ENCODE measurements at regions not wholly inside any gene's neighbourhood (a gene's known extent, or its start where the extent isn't known, plus 50 kb on each side); places are given as distances from the start of the nearest gene placed in this dataset.

DNA sequence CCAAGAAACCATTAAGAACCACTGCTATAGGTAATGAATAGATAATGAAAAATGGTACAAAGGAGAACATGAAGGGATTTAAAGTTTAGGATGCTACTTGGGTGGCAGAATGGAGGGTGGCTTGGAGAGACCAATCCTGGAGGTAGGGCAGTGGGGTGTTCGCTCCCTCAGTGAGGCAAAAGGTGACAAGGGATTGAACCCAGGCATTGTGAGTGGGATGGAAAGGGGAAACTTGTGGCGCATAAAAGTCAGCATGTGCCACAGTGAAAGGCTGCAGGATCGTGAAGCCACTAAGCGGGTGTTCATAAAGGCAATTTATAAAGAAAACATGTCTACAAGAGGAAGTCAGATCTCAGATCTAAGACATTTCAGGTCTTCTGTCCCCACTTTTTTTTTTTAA lies 76.7 kb upstream of the SLC38A2 start:
- Histone ChIP-seq H2AFZ (ENCODE audit: low read depth, low read length, poor library complexity, severe bottlenecking) (no peak overlapping the region), H3K36me3 (ENCODE audit: control insufficient read depth in 1 of 2, insufficient read depth in 2 of 2, low read length in 2 of 2) (no peaks in the 10 kb centered on the region), H3K9ac (ENCODE audit: low read length) (peak overlapping the region; percentile 58; the same call in 1 of the 2 replicates), H3K4me3 (replicated peaks in 1 of 2; ENCODE audit: low read depth in 1 of 2, low read length in 2 of 2) (no peak overlapping the region), H3K27ac (ENCODE audit: low read depth, low read length) (peak overlapping the region; percentile 96), H3K9me3 (ENCODE audit: control insufficient read depth in 1 of 2, insufficient read depth in 1 of 2, low read depth in 1 of 2, low read length in 2 of 2) (no peaks in the 10 kb centered on the region), H3K4me2 (ENCODE audit: low read length) (peak overlapping the region; percentile 68; the same call in 1 of the 2 replicates), H3K4me1 (ENCODE audit: control insufficient read depth in 1 of 2, insufficient read depth in 2 of 2, low read length in 2 of 2) (peaks cover 91 to 94% of the 10 kb centered on the region in 2 experiments), H3K9me2 (ENCODE audit: insufficient read depth) (no peaks in the 10 kb centered on the region), H4K20me1 (ENCODE audit: insufficient read depth) (no peaks in the 10 kb centered on the region), H3K79me2 (ENCODE audit: insufficient read depth, low read length) (peaks cover 7% of the 10 kb centered on the region), H3K27me3 (ENCODE audit: insufficient read depth, low read length) (no peaks in the 10 kb centered on the region)
- no TSS peak for BruUV-seq (replicated peaks)
- CTCF ChIA-PET: no interaction called here
- DNase-seq (ENCODE audit: low read depth, low spot score) (no peak), ATAC-seq (no peak)
- RAD21 ChIA-PET (ENCODE audit: low non-redundant PET in 1 of 2, low total read pairs in 2 of 2, uncharacterized antibody in 2 of 2, unreplicated experiment in 2 of 2): no interaction called here
- intact Hi-C loops (cut with micrococcal nuclease): no loop called here
- TF ChIP-seq FOSL1 (IDR thresholded peaks at IDR 0.05; ENCODE audit: low read depth) (no peak), SRF (IDR thresholded peaks at IDR 0.05; ENCODE audit: low read depth) (no peak), YY1 (IDR thresholded peaks at IDR 0.05; ENCODE audit: extremely low read depth, insufficient replicate concordance, low read depth, low read length) (no peak), RAD21 (IDR thresholded peaks at IDR 0.05; ENCODE audit: low read depth) (no peak), CEBPB (IDR thresholded peaks at IDR 0.05; ENCODE audit: low read depth) (no peak), TCF7L2 (IDR thresholded peaks at IDR 0.05; ENCODE audit: borderline replicate concordance, extremely low read depth, insufficient read depth, insufficient read length) (no peak), POLR2A (IDR thresholded peaks at IDR 0.05; ENCODE audit: borderline replicate concordance, extremely low read depth, insufficient read depth, insufficient read length) (no peak), EZH2phosphoT487 (IDR thresholded peaks at IDR 0.05; ENCODE audit: borderline replicate concordance) (no peak)
- TF ChIP-seq, protein P1, sequence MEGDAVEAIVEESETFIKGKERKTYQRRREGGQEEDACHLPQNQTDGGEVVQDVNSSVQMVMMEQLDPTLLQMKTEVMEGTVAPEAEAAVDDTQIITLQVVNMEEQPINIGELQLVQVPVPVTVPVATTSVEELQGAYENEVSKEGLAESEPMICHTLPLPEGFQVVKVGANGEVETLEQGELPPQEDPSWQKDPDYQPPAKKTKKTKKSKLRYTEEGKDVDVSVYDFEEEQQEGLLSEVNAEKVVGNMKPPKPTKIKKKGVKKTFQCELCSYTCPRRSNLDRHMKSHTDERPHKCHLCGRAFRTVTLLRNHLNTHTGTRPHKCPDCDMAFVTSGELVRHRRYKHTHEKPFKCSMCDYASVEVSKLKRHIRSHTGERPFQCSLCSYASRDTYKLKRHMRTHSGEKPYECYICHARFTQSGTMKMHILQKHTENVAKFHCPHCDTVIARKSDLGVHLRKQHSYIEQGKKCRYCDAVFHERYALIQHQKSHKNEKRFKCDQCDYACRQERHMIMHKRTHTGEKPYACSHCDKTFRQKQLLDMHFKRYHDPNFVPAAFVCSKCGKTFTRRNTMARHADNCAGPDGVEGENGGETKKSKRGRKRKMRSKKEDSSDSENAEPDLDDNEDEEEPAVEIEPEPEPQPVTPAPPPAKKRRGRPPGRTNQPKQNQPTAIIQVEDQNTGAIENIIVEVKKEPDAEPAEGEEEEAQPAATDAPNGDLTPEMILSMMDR (IDR thresholded peaks at IDR 0.05 in 2 of 3, conservative IDR thresholded peaks at IDR 0.05 in 1 of 3; ENCODE audit: borderline replicate concordance in 1 of 3, insufficient read depth in 1 of 3, low read depth in 2 of 3, low read length in 2 of 3): no peak
- TF ChIP-seq, protein P2, sequence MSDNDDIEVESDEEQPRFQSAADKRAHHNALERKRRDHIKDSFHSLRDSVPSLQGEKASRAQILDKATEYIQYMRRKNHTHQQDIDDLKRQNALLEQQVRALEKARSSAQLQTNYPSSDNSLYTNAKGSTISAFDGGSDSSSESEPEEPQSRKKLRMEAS (IDR thresholded peaks at IDR 0.05): no peak
- TF ChIP-seq, protein P3, sequence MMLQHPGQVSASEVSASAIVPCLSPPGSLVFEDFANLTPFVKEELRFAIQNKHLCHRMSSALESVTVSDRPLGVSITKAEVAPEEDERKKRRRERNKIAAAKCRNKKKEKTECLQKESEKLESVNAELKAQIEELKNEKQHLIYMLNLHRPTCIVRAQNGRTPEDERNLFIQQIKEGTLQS (IDR thresholded peaks at IDR 0.05): no peak
- POLR2A ChIA-PET: interaction anchor here (1.0 to 1.2 kb wide), 2 partner anchors 98 to 99 kb away, joined by 3 read pairs; no protein-coding TSS in a partner anchor

Measured in HCT116 (cell line).